PC-3 (cell line): ENCODE measurements at regions not wholly inside any gene's neighbourhood (a gene's known extent, or its start where the extent isn't known, plus 50 kb on each side); places are given as distances from the start of the nearest gene placed in this dataset.

Experiments used
- CTCF ChIP-seq: fragments of 300-600 bp; sonication (generic); conservative IDR thresholded peaks from 2 replicates; pipeline ENCODE4 v1.5.1; 2017; ENCODE audit warnings: antibody characterized with exemption, low read depth, mild to moderate bottlenecking, low read length
- EZH2 ChIP-seq: fragments of 300-600 bp; sonication (generic); IDR thresholded peaks from one replicate; pipeline ENCODE4 v1.6.1; 2017; ENCODE audit warnings: antibody characterized with exemption, mild to moderate bottlenecking, low read length; ENCODE audit not compliant: unreplicated experiment
- EZH2phosphoT487 ChIP-seq: fragments of 300-600 bp; sonication (generic); IDR thresholded peaks from 2 replicates; pipeline ENCODE4 v1.6.1; 2018; ENCODE audit warnings: mild to moderate bottlenecking, antibody characterized with exemption, low read length, borderline replicate concordance

- TF ChIP-seq CTCF (no peak), EZH2 (no peak), EZH2phosphoT487 (no peak)
Measured at GRCh38 chr12:27163048-27163715, 80.8 kb upstream of the C12orf71 start.
